GM18507 (cell line): ENCODE measurements at regions not wholly inside any gene's neighbourhood (a gene's known extent, or its start where the extent isn't known, plus 50 kb on each side); places are given as distances from the start of the nearest gene placed in this dataset.
"Not testable (repeated sequence)": the region's sequence is repeated elsewhere in the genome, so short reads cannot be mapped to it uniquely, and the experiment has no call there.

Source experiments
- DNase-seq: peaks from one replicate; pipeline ENCODE4 v3.0.0; 2011; ENCODE audit warnings: low read depth; ENCODE audit not compliant: insufficient read length; ENCODE audit errors: extremely low spot score
- FAIRE-seq: peaks from 2 replicates; lab custom pipeline; 2011; peaks lifted over from hg19 to GRCh38; lab: Jason Lieb, UNC

DNA sequence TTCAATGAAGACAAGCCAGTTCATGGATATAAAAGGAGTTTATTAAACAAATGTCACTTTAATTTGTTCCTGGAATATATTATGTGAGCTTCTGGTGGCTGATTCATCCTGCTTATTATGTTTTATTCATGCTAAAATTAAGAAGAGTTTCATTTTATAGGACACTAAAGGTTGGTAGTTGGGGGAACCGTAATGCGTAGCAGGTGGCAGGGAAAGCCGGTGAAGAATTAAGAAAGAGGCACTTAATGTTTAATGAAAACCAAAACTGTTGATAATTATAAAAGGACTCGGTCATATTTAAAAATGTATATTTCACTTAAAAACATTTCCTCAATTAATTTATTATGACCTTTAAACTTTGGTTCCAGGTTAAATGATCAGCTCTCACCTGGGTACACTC lies 94.3 kb downstream of the XKR3 start:
- DNase-seq, FAIRE-seq: not testable (repeated sequence)

DNA sequence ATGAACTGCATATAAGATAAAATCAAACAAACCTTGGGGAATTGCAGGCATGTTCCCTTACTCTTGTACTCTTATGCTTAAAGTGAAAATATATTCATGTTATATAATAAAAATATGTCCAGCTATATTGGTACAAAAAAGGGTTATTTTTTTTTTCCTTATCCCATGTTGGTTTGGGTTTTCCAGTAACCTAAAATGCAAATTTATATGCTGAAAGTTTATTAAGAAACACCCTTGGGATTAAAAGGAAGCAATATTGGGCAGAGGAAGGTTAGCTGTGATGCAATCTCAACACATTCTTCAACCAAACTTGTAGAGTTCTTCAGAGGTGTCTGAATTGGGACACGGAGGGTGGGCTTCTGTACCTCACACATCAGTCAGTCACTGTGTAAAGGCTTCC lies 97.7 kb downstream of the XKR3 start:
- not testable (repeated sequence) for FAIRE-seq, DNase-seq

- DNase-seq, FAIRE-seq: not testable (repeated sequence)
Observed at GRCh38 chr22:16723241-16723640, 102.0 kb downstream of the XKR3 start.

DNA sequence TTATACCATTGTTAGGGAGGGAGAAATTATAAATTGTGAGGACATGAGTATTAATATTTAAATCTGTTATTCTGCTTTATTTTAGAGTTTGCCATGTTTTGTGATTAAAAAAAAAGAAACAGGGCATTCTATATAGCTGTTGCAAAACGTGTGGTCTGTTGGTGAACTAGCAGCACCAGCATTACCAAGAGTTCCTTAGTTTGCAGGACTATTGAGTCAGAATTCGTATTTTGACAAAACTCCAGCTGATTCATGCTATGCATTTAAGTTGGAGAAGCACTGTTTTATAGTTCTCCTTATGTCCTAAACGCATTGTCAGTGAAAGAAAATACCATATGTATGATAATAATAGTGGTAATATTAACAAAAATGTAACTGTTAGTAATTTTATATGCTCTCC lies 102.6 kb downstream of the XKR3 start:
- DNase-seq, FAIRE-seq: not testable (repeated sequence)

- DNase-seq, result no peak
- no peak for FAIRE-seq
Observed at GRCh38 chr22:16721961-16722360, 103.2 kb downstream of the XKR3 start.

DNA sequence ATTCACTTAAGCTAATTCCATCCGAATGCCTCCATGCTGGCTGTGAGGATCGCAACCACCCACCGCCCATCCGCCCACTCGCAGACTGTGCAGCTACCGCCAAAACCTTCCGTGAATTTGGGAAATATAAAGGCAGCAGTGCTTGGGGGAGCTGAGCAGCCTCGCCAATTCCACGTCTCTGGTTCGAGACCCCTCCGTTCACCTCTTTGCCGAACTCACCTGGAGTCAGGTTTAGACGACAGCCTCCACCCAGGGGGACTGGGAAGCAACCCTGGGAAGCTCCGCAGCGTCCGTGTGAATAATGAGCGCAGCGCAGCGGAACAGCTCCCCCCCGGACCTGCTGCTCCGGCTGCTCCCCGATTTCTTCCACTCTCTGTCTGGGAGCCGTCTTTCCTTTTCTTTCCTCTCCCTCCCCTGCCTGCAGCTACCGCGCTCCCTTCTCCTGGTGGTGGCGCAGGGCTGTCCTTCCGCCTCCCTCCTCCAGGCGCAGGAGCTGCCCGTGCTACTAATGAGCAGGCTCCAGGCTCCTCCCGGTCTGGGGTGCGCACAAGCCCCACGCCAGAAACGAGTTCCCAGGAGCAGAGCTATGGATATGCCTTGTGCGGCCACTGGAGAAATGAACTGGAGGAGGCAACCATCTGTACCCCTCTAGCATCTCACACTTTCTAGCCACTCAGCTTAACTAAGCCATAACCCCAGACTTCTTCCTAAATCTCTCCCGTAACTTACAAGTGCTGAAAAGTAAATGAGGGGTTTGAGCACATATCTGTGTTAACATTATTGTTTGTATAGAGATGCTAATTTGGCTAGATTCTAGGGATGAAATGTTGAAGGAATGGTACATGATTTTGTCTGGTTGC lies 107.3 kb downstream of the XKR3 start:
- DNase-seq (no peak), FAIRE-seq (no peak)

DNA sequence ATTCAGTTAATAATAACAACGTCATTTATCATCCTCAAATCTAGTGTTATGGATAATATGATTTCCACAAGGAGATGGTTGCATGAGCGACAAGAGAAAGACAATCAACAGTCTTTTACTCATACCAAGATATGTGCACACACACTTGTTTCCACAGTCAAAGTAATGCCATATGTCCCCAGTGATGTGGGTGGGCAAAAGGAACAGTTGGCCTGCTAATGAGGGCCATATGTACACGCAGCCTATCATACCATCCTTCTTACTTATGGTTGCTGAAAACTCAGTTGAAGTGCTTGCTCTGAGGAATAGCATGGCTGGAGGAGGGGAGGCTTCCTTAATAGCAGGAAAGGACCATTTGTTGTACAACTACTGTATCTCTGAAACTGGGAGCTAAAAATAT lies 110.6 kb downstream of the XKR3 start:
- FAIRE-seq, DNase-seq: not testable (repeated sequence)

- not testable (repeated sequence) for DNase-seq, FAIRE-seq
Observed at GRCh38 chr22:16702318-16702870, 109.8 kb upstream of the CCT8L2 start.

- DNase-seq, FAIRE-seq: not testable (repeated sequence)
Observed at GRCh38 chr22:16700390-16700789, 107.8 kb upstream of the CCT8L2 start.

GRCh38 chr22:16699326-16699725 lies 106.7 kb upstream of the CCT8L2 start:
- FAIRE-seq, result no peak
- no peak for DNase-seq

- not testable (repeated sequence) for DNase-seq, FAIRE-seq
Observed at GRCh38 chr22:16697492-16698044, 105.0 kb upstream of the CCT8L2 start.

DNA sequence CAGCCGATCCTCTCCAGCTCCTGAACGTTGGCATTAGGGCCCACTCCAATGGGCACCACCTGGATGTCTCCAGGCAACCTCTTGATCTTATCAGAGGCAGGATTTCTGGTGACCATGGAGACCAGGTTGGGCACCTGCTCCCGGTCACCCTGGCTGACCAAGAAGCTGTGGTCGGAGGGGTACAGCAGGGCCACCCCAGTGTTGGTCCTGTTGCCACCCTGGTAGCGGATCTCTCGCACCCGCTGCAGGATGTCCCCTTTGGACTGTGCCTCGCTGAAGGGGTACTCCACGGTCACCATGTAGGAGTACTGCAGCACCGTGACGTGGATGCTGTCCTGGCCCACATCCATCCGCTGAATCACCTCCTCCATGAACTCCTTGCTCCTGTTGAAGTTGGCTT lies 104.3 kb upstream of the CCT8L2 start:
- not testable (repeated sequence) for FAIRE-seq, DNase-seq

DNA sequence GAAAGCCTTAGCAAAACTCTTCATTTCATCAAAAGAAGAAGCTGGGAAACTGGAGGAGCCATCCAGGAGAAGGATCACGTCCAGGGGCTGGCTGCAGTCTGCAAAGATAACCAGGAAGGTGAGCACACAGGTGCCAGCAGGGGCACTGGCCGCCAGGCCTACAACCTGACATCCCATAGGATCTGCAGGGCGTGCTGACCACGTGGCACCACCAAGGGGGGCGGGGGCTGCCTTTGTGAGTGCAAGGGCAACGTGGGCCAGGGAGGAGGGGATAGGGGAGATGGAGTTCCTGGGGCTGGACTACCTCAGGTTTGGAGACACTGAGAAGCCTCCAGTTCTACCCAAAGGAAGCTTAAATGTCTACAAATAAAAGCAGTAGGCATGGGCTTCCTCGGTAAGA lies 102.7 kb upstream of the CCT8L2 start:
- no peak for FAIRE-seq

DNA sequence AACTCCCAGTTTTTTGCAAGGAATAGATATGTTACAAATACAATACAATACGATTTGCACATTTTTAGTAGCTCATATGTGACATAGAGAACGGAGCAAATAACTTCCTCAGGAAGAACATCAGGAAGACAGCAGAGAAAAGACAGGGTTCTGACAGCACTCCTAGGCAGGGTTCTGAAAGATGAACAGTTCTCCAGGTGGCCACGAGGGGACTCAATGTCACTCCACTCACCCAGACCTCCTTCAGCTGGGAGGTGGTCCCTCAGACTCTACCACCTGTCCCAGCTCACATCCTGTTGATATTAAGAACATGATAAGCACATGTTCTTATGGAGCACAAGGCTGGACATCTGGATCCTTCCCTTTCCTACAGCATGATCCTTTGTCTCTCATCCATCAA lies 101.1 kb upstream of the CCT8L2 start:
- DNase-seq, result not testable (repeated sequence)
- peak; percentile 62 for FAIRE-seq

More for the DNA sequence above, 102.7 kb upstream of the CCT8L2 start:
- no peak for DNase-seq

DNA sequence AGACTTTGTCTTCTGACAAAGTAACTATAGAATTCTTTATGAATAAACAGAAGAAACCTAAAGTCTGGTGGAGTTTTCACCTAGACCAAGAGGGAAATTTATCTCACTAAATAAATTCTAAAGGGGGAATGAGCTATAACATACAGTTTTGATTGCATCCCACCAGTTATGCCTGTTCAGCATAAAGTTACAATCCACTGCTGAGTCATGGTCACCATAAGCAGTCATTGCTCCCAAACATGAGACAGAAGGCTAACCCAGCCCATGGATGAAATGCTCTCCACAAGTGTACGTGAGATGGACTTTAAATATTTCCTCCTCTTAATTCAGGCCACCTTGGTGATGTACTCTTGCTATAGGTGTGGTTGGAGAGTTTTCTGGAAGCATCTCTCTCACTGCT lies 96.7 kb upstream of the CCT8L2 start:
- FAIRE-seq, DNase-seq: not testable (repeated sequence)

- FAIRE-seq, DNase-seq: not testable (repeated sequence)
Observed at GRCh38 chr22:16681290-16681689, 88.7 kb upstream of the CCT8L2 start.

GRCh38 chr22:16680209-16680899 lies 87.7 kb upstream of the CCT8L2 start:
- not testable (repeated sequence) for FAIRE-seq, DNase-seq

- not testable (repeated sequence) for FAIRE-seq, DNase-seq
Observed at GRCh38 chr22:16679191-16679834, 86.7 kb upstream of the CCT8L2 start.

GRCh38 chr22:16673433-16673832 lies 80.8 kb upstream of the CCT8L2 start:
- DNase-seq, FAIRE-seq: not testable (repeated sequence)
